Activated T-cell treated with anti-CD3 and anti-CD28 coated beads, Interleukin-2, amount 50 U/mL, for 4 hours (primary cell): ENCODE measurements at regions not wholly inside any gene's neighbourhood (a gene's known extent, or its start where the extent isn't known, plus 50 kb on each side); places are given as distances from the start of the nearest gene placed in this dataset.

ENCODE experiments used
- ATAC-seq, 2 donors: fragments of 200-7000 bp; cut with Tn5 transposase; one replicate each; pipeline ENCODE4 v1.10.0; 2021
- DNase-seq: peaks from one replicate; pipeline ENCODE4 v3.0.0-alpha.2; 2020
- H3K27me3 Mint-ChIP-seq: one replicate; pipeline ENCODE4 v1.8.0; 2021; ENCODE audit warnings: low read depth, mixed read lengths
- H3K36me3 Mint-ChIP-seq: one replicate; pipeline ENCODE4 v1.8.0; 2022; ENCODE audit warnings: mixed read lengths; ENCODE audit not compliant: insufficient read depth
- H3K4me1 Mint-ChIP-seq: one replicate; pipeline ENCODE4 v1.8.0; 2021; ENCODE audit warnings: low read depth, mixed read lengths
- H3K4me3 Mint-ChIP-seq: one replicate; pipeline ENCODE4 v1.8.0; 2021; ENCODE audit warnings: mild to moderate bottlenecking, moderate library complexity, mixed read lengths
- H3K9me3 Mint-ChIP-seq: one replicate; pipeline ENCODE4 v1.8.0; 2021; ENCODE audit warnings: mixed read lengths

DNA sequence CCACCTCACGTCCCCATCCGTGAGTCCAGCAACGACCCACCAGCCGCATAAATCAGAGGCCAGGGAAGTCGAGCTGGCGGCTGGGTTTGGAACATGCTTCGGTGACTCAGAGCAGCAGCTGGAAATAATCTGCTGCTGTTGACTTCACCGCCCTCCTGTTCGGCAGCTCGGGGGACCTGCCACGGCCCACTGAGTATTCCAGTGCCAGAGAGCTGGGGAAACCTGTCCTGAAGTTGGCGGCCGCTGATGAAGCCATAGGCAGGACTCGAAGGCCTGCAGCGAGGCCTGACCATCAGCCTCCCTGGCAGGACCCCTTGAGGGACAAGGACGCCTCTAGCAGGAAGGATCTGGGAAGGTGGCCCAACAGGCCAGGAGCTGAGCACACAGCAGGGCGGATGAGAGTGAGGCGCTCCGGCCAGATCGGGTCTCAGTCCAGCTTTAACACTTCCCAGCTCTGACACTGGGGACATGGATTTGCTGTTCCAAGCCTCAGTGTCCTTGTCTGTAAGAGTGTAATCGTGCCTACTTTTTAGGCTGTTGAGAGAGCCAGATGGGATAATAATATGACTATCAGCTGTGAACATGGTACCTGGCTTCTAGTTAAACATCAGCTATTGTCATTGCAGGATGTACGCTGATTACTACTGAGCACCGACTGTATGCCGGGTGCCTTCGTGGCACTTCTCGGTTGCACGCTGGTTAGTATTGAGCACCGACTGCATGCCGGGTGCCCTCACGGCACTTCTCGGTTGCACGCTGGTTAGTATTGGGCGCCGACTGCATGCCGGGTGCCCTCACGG, 50.4 kb upstream of the CIBAR2 start:
- Mint-ChIP-seq H3K9me3 (no peaks in the 10 kb centered on the region), H3K4me1 (peaks cover 7% of the 10 kb centered on the region), H3K27me3 (peaks cover 11% of the 10 kb centered on the region), H3K4me3 (no peak overlapping the region), H3K36me3 (no peaks in the 10 kb centered on the region)
- DNase-seq: no peak
- no peak for ATAC-seq

DNA sequence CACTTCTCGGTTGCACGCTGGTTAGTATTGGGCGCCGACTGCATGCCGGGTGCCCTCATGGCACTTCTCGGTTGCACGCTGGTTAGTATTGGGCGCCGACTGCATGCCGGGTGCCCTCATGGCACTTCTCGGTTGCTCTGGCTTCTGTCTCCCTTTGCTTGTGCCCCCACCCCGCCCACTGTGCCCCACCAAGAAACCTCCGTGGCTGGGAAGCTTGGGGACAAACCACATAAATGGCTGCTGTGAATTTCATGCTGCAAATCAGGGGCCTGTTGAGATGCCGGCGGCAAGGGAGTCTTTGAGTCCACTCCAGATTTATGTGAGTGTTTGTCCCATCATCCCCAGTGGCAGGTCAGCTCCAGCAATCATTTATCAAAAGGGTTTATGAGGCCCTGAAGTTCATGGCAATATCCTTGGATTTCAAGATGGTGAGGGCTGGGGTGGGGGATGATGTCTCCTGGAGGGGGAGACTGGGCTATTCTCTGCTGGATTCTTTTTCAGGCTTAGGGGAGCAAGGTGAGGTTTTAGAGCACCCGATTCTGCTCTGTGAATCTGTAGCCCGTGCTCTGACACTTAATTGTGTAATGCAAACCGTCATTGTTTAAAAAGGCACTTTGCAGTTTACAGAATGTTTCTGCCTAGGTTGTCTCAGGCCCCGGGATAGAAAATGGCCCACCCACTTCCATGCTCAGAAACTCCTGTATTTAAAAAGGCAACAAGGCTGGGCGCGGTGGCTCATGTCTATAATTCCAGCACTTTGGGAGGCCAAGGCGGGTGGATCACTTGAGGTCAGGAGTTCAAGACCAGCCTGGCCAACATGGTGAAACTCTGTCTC, 51.2 kb upstream of the CIBAR2 start:
- ATAC-seq (no peak), DNase-seq (no peak)
- Mint-ChIP-seq H3K36me3 (no peaks in the 10 kb centered on the region), H3K9me3 (no peaks in the 10 kb centered on the region), H3K27me3 (peaks cover 19% of the 10 kb centered on the region), H3K4me1 (no peaks in the 10 kb centered on the region), H3K4me3 (no peak overlapping the region)

DNA sequence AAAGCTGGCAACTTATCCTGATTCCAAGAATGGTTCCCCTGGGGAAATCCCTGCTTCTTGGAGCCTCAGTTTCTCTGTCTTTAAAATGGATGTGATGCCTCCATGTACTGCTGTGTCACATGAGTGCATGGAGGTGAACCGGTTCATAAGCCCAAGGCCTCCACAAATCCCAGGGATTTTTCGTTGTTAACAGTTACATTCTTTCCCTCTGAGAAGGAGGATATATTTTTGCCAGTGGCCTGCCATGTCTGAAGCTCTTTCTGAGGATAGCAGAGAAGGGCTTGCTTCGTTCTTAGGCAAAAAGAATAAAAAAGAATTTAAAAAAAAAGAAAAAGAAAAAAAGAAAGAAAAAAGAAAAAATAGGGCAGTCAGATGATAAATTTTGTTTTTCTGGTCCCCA, 52.2 kb upstream of the CIBAR2 start:
- no peak overlapping the region for H3K4me3 Mint-ChIP-seq
- no peaks in the 10 kb centered on the region for H3K4me1 Mint-ChIP-seq
- DNase-seq (no peak), ATAC-seq (no peak)
- H3K9me3 Mint-ChIP-seq: no peaks in the 10 kb centered on the region
- H3K27me3 Mint-ChIP-seq: peaks cover 22% of the 10 kb centered on the region
- no peaks in the 10 kb centered on the region for H3K36me3 Mint-ChIP-seq

DNA sequence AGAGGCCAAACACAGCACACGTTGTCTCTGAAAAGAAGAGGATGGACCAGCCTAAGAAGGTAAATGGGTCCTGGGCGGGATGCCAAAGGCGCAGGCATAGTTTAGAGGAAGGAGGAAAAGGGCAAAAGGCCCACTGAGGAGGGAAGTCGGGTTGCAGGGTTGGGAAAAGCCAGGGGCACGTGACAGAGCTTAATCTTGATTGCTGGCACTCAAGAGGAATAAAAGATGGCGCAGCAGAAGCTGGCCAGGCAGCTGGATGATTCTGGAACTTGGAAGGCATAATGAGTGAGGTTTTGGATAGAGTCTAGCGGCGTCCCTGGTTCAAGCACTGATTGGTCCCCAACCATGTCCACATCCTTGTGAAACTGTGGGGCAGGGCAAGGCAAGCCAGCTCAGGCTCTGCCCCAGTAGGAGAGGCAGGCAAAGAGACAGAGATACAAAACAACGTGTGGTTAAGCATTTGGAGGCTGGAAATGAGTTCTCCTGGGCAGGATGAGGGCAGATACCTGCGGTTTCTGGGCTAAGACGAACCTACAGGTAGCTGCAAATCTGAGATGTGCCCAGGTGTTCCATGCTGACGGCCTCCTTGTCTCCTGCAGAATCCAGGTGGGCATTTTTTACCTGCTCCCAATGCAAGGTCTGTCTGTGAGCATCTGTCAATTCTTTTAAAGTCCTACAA, 52.7 kb upstream of the CIBAR2 start:
- no peaks in the 10 kb centered on the region for H3K36me3 Mint-ChIP-seq
- H3K4me3 Mint-ChIP-seq: no peak overlapping the region
- no peaks in the 10 kb centered on the region for H3K9me3 Mint-ChIP-seq
- ATAC-seq (no peak), DNase-seq (no peak)
- H3K4me1 Mint-ChIP-seq: no peaks in the 10 kb centered on the region
- peaks cover 22% of the 10 kb centered on the region for H3K27me3 Mint-ChIP-seq

DNA sequence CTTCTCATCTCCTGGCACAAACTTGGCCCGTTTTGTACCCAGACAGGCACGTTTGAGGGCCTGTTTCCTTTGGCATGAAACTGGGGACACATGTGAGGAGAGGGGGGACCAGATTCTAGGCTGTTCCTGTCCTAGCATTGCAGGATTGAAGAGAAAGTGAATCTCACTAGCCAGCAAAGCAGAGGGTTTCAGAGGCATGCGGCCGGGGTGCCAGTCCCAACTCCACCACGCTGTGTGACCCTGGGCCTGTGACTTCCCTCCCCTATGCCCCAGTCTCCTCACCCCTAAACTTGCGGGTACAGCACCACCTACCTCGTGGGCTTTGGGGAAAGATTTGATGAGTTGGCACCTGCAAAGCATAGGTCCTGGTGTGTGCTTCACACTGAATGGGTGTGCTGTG, 53.5 kb upstream of the CIBAR2 start:
- no peaks in the 10 kb centered on the region for H3K36me3 Mint-ChIP-seq
- ATAC-seq: no peak
- DNase-seq: no peak
- H3K27me3 Mint-ChIP-seq: peaks cover 23% of the 10 kb centered on the region
- no peaks in the 10 kb centered on the region for H3K9me3 Mint-ChIP-seq
- no peak overlapping the region for H3K4me3 Mint-ChIP-seq
- H3K4me1 Mint-ChIP-seq: no peaks in the 10 kb centered on the region

DNA sequence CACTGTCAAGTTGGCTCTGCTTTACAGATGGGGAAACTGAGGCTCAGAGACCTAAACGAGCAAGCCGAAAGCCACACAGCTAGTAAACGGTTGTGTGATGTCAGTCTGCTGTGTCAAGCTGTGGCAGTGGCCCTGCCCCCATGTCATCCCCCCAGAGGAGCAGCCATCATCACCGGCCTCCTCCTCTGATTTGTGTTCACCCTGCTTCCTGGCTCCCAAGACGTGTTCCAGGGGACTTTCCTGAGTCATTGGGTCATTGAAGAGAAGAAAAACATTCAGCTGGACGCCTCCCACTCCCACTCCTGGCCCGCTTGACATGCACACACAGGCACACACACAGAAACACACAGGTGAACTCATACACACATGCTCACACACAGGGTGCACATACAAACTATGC, 54.0 kb upstream of the CIBAR2 start:
- ATAC-seq (no peak), DNase-seq (no peak)
- Mint-ChIP-seq H3K27me3 (peaks cover 26% of the 10 kb centered on the region), H3K9me3 (no peaks in the 10 kb centered on the region), H3K4me1 (peaks cover under 1% of the 10 kb centered on the region), H3K4me3 (no peak overlapping the region), H3K36me3 (no peaks in the 10 kb centered on the region)

DNA sequence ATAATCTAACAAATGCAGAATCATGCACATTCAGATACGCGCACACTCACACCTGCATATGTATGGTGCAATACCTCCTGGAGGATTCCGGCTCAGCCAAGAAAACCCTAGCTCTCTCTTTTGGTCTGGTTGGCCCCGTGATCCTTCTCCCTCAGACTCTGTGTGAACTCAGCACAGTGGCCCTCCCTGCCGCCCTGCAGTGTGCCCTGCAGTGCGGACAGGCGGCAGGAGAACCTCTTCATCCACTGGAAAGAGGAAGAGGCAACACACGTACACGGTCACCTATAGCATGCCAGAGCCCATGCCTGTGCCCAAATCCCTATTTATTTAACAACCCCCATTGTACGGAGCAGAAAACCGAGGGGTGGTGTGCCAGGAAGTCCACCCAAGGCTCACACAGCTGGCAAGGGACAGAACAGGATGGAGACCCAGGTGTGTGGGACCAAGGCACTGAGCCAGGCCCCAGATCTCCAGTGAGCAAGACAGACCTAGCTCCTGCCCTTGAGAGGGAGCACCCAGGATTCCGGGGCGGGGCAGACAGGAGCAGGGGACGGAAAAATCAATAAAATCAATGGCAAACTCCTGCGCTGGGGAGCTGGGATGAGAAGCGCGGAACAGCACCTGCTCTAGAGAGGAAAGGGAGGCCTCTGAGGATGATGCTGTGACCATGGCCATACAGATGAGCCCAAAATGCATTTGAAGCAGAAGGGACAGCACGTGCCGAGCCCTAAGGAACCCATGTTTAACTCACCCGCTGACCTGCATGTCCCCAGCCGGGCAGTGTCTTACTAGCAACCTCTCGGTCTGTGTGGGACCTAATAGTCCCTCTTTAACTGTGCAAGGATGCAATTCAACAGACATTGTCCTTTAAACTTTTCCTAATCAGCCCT, 54.7 kb upstream of the CIBAR2 start:
- Mint-ChIP-seq H3K9me3 (no peaks in the 10 kb centered on the region), H3K4me3 (no peak overlapping the region), H3K4me1 (peaks cover 2% of the 10 kb centered on the region), H3K36me3 (no peaks in the 10 kb centered on the region), H3K27me3 (peaks cover 33% of the 10 kb centered on the region)
- no peak for ATAC-seq
- DNase-seq: no peak

DNA sequence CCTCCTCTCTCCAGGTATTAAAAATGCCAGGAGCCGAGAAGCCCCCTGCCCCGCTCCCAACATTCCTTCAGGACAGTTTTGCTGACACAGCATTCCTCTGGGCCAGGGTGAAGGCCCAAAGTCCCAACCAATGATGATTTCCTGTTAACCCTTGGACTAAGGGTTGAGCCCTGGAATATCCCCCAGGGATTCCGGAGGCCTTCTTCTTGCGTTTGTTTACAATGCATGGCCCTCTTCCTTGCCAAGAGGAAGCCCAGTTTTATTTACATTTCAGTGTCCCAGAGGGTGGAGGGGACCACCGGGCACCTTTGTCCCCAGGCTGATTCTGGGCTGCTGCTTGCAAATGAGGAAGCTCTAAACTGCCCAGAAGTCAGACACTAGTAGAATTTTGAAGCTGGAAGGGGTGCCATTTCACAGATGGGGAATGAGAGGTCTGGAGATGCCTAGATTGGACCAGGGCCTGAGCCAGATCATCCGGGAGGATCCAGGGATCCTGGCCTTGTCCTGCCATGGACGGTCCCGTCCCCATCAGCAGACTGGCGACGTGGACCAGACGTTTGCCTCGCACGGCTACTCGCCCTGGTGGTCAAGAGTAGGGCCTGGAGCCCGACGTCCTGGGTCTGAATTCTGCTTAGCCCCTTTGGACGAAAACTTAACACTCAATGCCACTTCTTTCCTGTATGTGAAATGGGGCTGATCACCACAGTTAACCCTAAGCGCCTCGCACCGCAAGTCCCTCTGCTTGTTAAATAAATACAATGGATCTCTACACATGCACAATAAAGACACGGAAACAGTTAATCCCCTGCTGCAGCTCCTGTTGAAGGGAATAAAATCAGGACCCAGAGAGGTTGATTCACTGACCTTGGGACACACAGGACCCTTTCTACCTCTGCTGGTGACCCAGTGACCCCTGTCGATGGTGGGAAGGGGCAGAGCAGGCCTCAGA, 55.6 kb upstream of the CIBAR2 start:
- Mint-ChIP-seq H3K9me3 (no peaks in the 10 kb centered on the region), H3K4me1 (peaks cover 2% of the 10 kb centered on the region), H3K36me3 (no peaks in the 10 kb centered on the region), H3K27me3 (peaks cover 42% of the 10 kb centered on the region), H3K4me3 (no peak overlapping the region)
- ATAC-seq: no peak
- no peak for DNase-seq

DNA sequence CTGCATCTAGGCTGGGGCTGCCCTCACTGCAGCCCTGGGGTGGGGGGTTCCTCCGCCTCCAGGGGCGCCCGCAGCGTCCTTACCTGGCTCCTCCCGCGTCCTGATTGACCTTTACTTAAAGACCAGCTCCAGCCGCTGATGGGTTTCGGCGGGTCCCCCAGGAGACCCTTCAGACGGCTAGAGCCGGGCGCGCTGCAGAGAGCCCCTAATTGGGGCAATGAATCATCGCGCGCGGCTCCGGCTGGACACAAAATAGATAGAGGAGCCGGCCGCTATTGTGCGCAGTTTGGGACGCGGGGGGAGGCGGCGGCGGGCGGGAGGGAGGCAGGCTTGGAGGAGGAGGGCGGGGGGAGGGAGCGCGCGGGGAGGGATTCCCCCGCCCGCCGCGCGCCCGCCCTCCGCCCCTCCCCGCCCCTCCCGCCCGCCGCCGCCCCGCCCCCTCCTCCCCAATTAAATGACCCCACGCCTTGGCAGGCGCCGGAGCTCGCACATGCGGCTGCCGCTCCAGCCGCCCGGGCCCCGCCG, 56.5 kb upstream of the CIBAR2 start:
- Mint-ChIP-seq H3K9me3 (no peaks in the 10 kb centered on the region), H3K4me3 (peak overlapping the region; percentile 54), H3K27me3 (peaks cover 51% of the 10 kb centered on the region), H3K4me1 (peaks cover 2% of the 10 kb centered on the region), H3K36me3 (no peaks in the 10 kb centered on the region)
- no peak for ATAC-seq
- no peak for DNase-seq

DNA sequence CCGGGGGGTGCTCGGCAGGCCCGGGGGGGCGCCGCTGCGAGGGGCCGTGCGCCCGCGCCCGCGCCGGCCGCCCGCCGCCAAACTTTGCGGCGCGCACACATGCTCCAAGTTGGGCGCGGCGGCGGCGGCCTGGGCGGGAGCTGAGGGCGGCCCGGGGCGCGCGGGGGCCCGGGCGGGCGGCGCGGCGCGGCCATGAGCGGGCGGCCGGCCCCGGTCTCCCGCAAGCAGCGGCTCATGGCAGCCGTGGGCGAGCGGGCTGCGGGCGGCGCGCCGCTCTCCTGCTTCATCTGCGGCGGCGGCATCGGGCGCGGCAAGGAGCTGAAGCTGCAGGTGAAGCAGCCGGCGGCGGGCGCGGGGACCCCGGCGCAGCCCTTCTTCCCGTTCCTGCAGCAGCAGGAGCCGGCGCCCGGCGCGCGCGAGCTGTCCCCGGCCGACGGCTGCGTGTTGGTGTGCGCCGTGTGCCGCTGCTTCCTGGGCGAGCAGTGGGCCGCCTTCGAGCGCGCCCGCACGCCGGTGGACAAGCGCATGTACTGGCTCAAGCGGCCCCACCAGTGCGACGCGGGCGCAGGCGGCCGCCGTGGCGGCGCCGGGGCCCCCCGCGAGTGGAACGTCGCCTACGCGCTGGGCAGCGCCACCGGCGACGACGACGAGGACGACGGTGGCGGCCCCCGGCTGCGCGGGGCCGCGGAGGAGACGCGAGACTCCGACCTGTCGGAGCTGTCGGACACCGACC, 57.2 kb upstream of the CIBAR2 start:
- DNase-seq: no peak
- H3K4me1 Mint-ChIP-seq: peaks cover 2% of the 10 kb centered on the region
- H3K9me3 Mint-ChIP-seq: no peaks in the 10 kb centered on the region
- peak; percentile 35 to 51 for ATAC-seq
- H3K36me3 Mint-ChIP-seq: no peaks in the 10 kb centered on the region
- peaks cover 57% of the 10 kb centered on the region for H3K27me3 Mint-ChIP-seq
- no peak overlapping the region for H3K4me3 Mint-ChIP-seq

DNA sequence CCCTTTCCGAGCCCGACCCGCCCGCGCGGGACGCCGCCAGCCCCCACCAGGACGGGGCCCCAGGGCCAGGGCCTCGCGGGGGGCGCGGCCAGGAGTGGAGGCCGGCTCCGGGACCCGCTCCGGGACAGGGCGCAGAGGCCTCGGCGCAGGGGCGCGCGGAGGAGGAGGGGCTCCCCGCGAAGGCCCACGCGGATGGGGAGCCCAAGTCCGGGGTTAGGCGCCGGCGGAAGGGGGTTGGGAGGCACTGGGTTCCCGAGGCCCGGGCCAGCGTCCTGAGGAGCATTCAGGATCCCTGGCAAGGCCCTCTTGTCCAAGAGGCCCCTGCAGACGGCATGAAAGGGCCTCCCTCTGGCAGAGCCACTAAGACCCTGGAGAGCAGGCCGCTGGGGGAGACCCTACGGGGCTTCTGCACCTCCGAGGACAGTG, 57.8 kb upstream of the CIBAR2 start:
- Mint-ChIP-seq H3K36me3 (no peaks in the 10 kb centered on the region), H3K9me3 (no peaks in the 10 kb centered on the region), H3K4me1 (peaks cover 2% of the 10 kb centered on the region), H3K4me3 (no peak overlapping the region), H3K27me3 (peaks cover 61% of the 10 kb centered on the region)
- ATAC-seq (no peak), DNase-seq (no peak)

DNA sequence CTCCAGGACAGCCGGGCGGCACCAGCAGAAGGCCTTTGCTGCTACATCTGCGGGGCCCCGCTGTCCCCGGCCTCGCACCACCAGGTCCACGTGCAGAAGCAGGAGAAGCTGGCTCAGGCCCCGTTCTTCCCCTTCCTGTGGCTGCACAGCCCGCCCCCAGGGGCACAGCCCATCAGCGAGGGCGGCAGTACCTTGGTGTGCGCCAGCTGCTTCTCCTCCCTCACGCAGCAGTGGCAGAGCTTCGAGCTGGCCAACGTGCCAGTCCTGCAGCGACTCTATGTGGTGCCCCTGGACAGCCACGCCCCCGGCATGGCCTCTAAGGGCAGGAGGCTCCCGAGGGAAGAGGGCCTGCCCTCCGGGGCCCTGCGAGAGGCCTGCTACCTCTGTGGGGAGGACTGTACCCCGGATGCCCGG, 58.3 kb upstream of the CIBAR2 start:
- DNase-seq: no peak
- Mint-ChIP-seq H3K9me3 (no peaks in the 10 kb centered on the region), H3K36me3 (no peaks in the 10 kb centered on the region), H3K27me3 (peaks cover 66% of the 10 kb centered on the region), H3K4me1 (peaks cover 2% of the 10 kb centered on the region), H3K4me3 (no peak overlapping the region)
- ATAC-seq: no peak
